HFF-Myc (cell line): ENCODE measurements at regions not wholly inside any gene's neighbourhood (a gene's known extent, or its start where the extent isn't known, plus 50 kb on each side); places are given as distances from the start of the nearest gene placed in this dataset.
"Not testable (repeated sequence)": the region's sequence is repeated elsewhere in the genome, so short reads cannot be mapped to it uniquely, and the experiment has no call there.

Source experiments
- DNase-seq: peaks from one replicate; pipeline ENCODE4 v3.0.0-alpha.2; 2011; ENCODE audit warnings: low read depth; ENCODE audit errors: extremely low read depth
- H3K4me3 ChIP-seq: replicated peaks from 2 replicates; pipeline ENCODE4 v1.5.1; 2011; ENCODE audit warnings: low read depth, mild to moderate bottlenecking, control low read depth, low read length
- TF ChIP-seq, protein P1 (sequence below): IDR thresholded peaks from 2 replicates; pipeline ENCODE4 v1.5.1; 2012; ENCODE audit warnings: mild to moderate bottlenecking, low read depth, low read length, control low read depth; ENCODE audit errors: missing control alignments

- DNase-seq = no peak
- TF ChIP-seq, protein P1, sequence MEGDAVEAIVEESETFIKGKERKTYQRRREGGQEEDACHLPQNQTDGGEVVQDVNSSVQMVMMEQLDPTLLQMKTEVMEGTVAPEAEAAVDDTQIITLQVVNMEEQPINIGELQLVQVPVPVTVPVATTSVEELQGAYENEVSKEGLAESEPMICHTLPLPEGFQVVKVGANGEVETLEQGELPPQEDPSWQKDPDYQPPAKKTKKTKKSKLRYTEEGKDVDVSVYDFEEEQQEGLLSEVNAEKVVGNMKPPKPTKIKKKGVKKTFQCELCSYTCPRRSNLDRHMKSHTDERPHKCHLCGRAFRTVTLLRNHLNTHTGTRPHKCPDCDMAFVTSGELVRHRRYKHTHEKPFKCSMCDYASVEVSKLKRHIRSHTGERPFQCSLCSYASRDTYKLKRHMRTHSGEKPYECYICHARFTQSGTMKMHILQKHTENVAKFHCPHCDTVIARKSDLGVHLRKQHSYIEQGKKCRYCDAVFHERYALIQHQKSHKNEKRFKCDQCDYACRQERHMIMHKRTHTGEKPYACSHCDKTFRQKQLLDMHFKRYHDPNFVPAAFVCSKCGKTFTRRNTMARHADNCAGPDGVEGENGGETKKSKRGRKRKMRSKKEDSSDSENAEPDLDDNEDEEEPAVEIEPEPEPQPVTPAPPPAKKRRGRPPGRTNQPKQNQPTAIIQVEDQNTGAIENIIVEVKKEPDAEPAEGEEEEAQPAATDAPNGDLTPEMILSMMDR = no peak
- H3K4me3 ChIP-seq = no peak overlapping the region
Measured at GRCh38 chr5:179452356-179453230, 97.8 kb upstream of the RUFY1 start.

- TF ChIP-seq, protein P1 = no peak
- H3K4me3 ChIP-seq = no peak overlapping the region
- no peak for DNase-seq
Measured at GRCh38 chr5:179451828-179452196, 98.5 kb upstream of the RUFY1 start.

GRCh38 chr5:179451114-179451827 is 99.1 kb upstream of the RUFY1 start:
- TF ChIP-seq, protein P1 = no peak
- no peak for DNase-seq
- H3K4me3 ChIP-seq = no peak overlapping the region

GRCh38 chr5:179449950-179450349 is 100.4 kb upstream of the RUFY1 start:
- H3K4me3 ChIP-seq, DNase-seq: not testable (repeated sequence)

DNA sequence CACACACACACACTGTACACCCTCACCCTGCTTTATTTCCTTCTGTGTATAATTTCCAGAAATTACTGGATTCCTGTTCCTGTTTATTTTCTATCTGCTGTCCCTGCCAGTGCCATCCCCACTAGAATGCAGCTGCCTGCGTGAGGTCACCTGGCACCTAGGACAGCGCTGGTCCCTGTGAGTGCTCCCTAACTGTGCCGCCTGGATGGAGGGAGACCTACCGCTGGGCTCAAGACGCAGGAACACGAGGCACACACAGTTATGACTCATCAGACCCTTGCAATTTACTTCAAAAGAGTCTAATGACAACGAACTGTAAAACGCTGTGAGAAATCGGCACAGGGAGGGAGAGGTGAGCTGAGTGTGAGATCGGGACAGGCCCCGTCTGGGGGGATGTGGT is 102.1 kb upstream of the RUFY1 start:
- not testable (repeated sequence) for H3K4me3 ChIP-seq, DNase-seq

- not testable (repeated sequence) for H3K4me3 ChIP-seq, DNase-seq
Measured at GRCh38 chr5:179442289-179442688, 97.0 kb upstream of the ADAMTS2 start.

GRCh38 chr5:179439181-179439985 is 94.1 kb upstream of the ADAMTS2 start:
- H3K4me3 ChIP-seq = no peak overlapping the region
- TF ChIP-seq, protein P1 = no peak
- no peak for DNase-seq

DNA sequence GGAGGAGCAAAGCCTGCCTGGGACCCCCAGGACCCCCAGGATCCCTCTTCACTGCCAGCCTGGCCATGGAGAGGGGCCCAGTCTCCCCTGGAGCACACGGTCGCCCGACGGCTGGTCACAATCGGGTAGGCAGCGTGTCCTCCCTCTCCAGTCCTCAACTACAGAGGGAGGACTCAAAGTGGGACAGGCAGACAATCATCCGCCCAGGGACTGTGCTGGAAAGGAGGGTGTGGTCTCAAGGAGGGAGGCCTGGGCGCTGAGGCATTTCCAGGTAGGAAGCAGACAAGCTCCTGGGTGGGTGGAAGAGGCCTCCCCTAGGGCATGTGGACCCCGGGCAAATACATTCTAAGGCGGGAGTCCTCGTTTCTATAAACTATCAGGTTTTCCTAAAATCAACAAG is 93.2 kb upstream of the ADAMTS2 start:
- TF ChIP-seq, protein P1 = no peak
- no peak overlapping the region for H3K4me3 ChIP-seq
- no peak for DNase-seq
